GM12878 (cell line): ENCODE measurements at regions not wholly inside any gene's neighbourhood (a gene's known extent, or its start where the extent isn't known, plus 50 kb on each side); places are given as distances from the start of the nearest gene placed in this dataset.

Experiments used
- ATAC-seq: fragments of 200-7000 bp; cut with Tn5 transposase; 3 replicates; pipeline ENCODE4 v1.9.1; 2020; ENCODE audit warnings: mild to moderate bottlenecking, moderate library complexity
- BruUV-seq: library from RNA; stranded (reverse); fragments of 400-500 nt; replicated peaks from 2 replicates; lab custom pipeline; 2021; lab: Mats Ljungman, UMichigan
- CTCF ChIA-PET: fragments of 300-600 bp; sonication (Branson Sonifier 250); formaldehyde crosslinking; extraction: SDS; loops from one replicate; lab custom pipeline; 2021; ENCODE audit warnings: inconsistent platforms; lab: Yijun Ruan, JAX
- POLR2A ChIA-PET: fragments of 350-600 bp; formaldehyde crosslinking; extraction: SDS; loops from one replicate; lab custom pipeline; 2021; ENCODE audit warnings: inconsistent platforms; lab: Charles Lee
- RAD21 ChIA-PET: fragments of 300-600 bp; sonication (Branson Sonifier 250); formaldehyde crosslinking; loops from one replicate; lab custom pipeline; 2023; ENCODE audit warnings: antibody characterized with exemption; ENCODE audit not compliant: unreplicated experiment; lab: Charles Lee
- SMC1A ChIA-PET: fragments of 300-600 bp; sonication (Branson Sonifier 250); formaldehyde crosslinking; loops from one replicate; lab custom pipeline; 2023; ENCODE audit not compliant: unreplicated experiment, uncharacterized antibody; lab: Charles Lee
- DNase-seq: peaks from one replicate; pipeline ENCODE4 v3.0.0-alpha.2; 2011; ENCODE audit warnings: low read depth, low spot score
- FAIRE-seq: peaks from 3 replicates; lab custom pipeline; 2011; peaks lifted over from hg19 to GRCh38; lab: Jason Lieb, UNC
- H2AFZ ChIP-seq: 2 replicates; pipeline ENCODE4 v1.6.0; 2011; ENCODE audit warnings: low read depth, low read length, control low read depth; ENCODE audit not compliant: control insufficient read depth
- H3K27ac ChIP-seq: 2 replicates; pipeline ENCODE4 v1.5.1; 2011; ENCODE audit warnings: control low read depth; ENCODE audit not compliant: control insufficient read depth, insufficient read depth
- H3K27me3 ChIP-seq, 2 experiments: replicated peaks in 1 of 2; 2 replicates each; pipeline versions ENCODE4 v1.6.0 to v1.6.1; 2011; ENCODE audit warnings: low read length in 1 of 2; ENCODE audit not compliant: control insufficient read depth in 2 of 2, insufficient read depth in 2 of 2
- H3K36me3 ChIP-seq, 2 experiments: 2 replicates each; pipeline ENCODE4 v1.5.1; 2011; ENCODE audit warnings: low read length in 1 of 2; ENCODE audit not compliant: control insufficient read depth in 2 of 2, insufficient read depth in 2 of 2
- H3K4me1 ChIP-seq: 2 replicates; pipeline ENCODE4 v1.6.1; 2011; ENCODE audit warnings: mild to moderate bottlenecking, low read length, moderate library complexity, mixed read lengths; ENCODE audit not compliant: control insufficient read depth, insufficient read depth
- H3K4me2 ChIP-seq: 2 replicates; pipeline ENCODE4 v1.6.0; 2011; ENCODE audit warnings: control low read depth; ENCODE audit not compliant: control insufficient read depth, insufficient read depth
- H3K4me3 ChIP-seq: fragments of 200-600 bp; sonication (generic); 2 replicates; pipeline ENCODE4 v1.5.1; 2016
- H3K79me2 ChIP-seq: 2 replicates; pipeline ENCODE4 v1.6.0; 2011; ENCODE audit warnings: low read length; ENCODE audit not compliant: control insufficient read depth, insufficient read depth
- H3K9ac ChIP-seq: 2 replicates; pipeline ENCODE4 v1.8.0; 2011; ENCODE audit warnings: low read length, control low read depth, mixed read lengths; ENCODE audit not compliant: control insufficient read depth, insufficient read depth
- H3K9me3 ChIP-seq: replicated peaks from 3 replicates; pipeline ENCODE4 v1.5.1; 2011; ENCODE audit warnings: mild to moderate bottlenecking, low read length; ENCODE audit not compliant: control insufficient read depth, insufficient read depth
- H4K20me1 ChIP-seq: 2 replicates; pipeline ENCODE4 v1.6.0; 2011; ENCODE audit not compliant: control insufficient read depth, insufficient read depth
- BCL3 ChIP-seq: IDR thresholded peaks from 2 replicates; pipeline ENCODE4 v1.6.1; 2011; ENCODE audit warnings: borderline replicate concordance, low read depth, mild to moderate bottlenecking, moderate library complexity, low read length; ENCODE audit not compliant: insufficient read depth, poor library complexity, severe bottlenecking
- IRF4 ChIP-seq: IDR thresholded peaks from 2 replicates; pipeline ENCODE4 v1.6.1; 2011; ENCODE audit warnings: low read depth, low read length
- MTA3 ChIP-seq: IDR thresholded peaks from 2 replicates; pipeline ENCODE4 v1.6.1; 2012; ENCODE audit warnings: low read length, inconsistent platforms, borderline replicate concordance
- PBX3 ChIP-seq: IDR thresholded peaks from 2 replicates; pipeline ENCODE4 v1.6.1; 2011; ENCODE audit warnings: mild to moderate bottlenecking, low read depth, low read length, moderate library complexity; ENCODE audit not compliant: insufficient replicate concordance
- SIX5 ChIP-seq: IDR thresholded peaks from 2 replicates; pipeline ENCODE4 v1.6.1; 2011; ENCODE audit warnings: mild to moderate bottlenecking, low read depth, low read length, moderate library complexity; ENCODE audit not compliant: severe bottlenecking
- ZNF217 ChIP-seq: fragments of 450-650 bp; IDR thresholded peaks from 2 replicates; pipeline ENCODE4 v1.6.1; 2017; ENCODE audit warnings: antibody characterized with exemption, mild to moderate bottlenecking
- WGBS: methylation state at CpG from one replicate; pipeline ENCODE4 v1.1.6; 2016; ENCODE audit warnings: low lambda C conversion rate; ENCODE audit not compliant: insufficient replicate concordance, insufficient coverage; ENCODE audit errors: missing lambda C conversion rate; 5-methylcytosine and 5-hydroxymethylcytosine counted together
- in situ Hi-C: fragments of 300-500 bp; cut with MboI; formaldehyde crosslinking; loops from 9 replicates; pipeline ENCODE4 v1.14.3; 2018; ENCODE audit warnings: mixed read lengths
- intact Hi-C: fragments of 100-400 bp; cut with micrococcal nuclease; formaldehyde crosslinking; loops from one replicate; pipeline ENCODE4 v1.14.2; 2022; ENCODE audit not compliant: unreplicated experiment
- TF ChIP-seq, protein P1 (sequence below): IDR thresholded peaks from 2 replicates; pipeline ENCODE4 v1.6.1; 2012; ENCODE audit warnings: mild to moderate bottlenecking, low read depth, low read length
- TF ChIP-seq, protein P2 (sequence below): fragments of 450-650 bp; IDR thresholded peaks from 2 replicates; pipeline ENCODE4 v1.6.1; 2018; ENCODE audit warnings: borderline replicate concordance, mild to moderate bottlenecking; ENCODE audit not compliant: partially characterized antibody

GRCh38 chr5:145176041-145176440 is 659.1 kb downstream of the PRELID2 start:
- in situ Hi-C loops (no loop called here), intact Hi-C loops (no loop called here)
- ChIA-PET SMC1A (interaction anchor here (0.6 kb wide), 1 partner anchor 193 kb away, joined by 3 read pairs; no protein-coding TSS in a partner anchor), POLR2A (no interaction called here), RAD21 (no interaction called here), CTCF (no interaction called here)
- ATAC-seq, result no peak
- BruUV-seq, result no TSS peak
- Histone ChIP-seq H3K9ac (no peak overlapping the region), H2AFZ (no peak overlapping the region), H3K4me2 (no peak overlapping the region), H4K20me1 (no peaks in the 10 kb centered on the region), H3K27me3 (no peaks in the 10 kb centered on the region), H3K4me1 (no peaks in the 10 kb centered on the region), H3K9me3 (no peaks in the 10 kb centered on the region), H3K27ac (no peak overlapping the region), H3K36me3 (no peaks in the 10 kb centered on the region), H3K79me2 (no peaks in the 10 kb centered on the region), H3K4me3 (no peak overlapping the region)
- TF ChIP-seq IRF4, result no peak
- DNase-seq, result no peak
- 3% methylated on average over 3 of the region's 3 CpGs for WGBS
- FAIRE-seq, result no peak

DNA sequence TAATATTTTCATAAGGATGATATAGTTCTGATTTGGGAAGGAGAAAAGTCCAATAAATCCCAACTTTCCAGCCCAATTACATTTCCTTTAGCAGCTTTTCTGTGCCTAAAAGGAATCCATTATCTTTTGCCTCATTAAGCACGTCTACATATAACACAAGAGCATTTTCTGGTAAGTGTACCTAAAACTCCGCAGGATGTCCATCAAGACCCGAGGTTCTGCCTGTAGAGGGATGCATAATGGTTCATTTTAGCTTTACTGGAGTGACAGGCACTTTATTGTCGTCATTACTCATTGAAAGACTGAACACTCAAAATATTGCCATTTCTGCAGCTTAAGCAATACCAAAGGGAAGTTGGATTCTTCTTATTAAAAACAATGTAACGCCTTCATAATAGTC is 669.0 kb downstream of the PRELID2 start:
- in situ Hi-C loops (no loop called here), intact Hi-C loops (no loop called here)
- Histone ChIP-seq H3K4me1 (no peaks in the 10 kb centered on the region), H3K36me3 (no peaks in the 10 kb centered on the region), H3K4me3 (no peak overlapping the region), H4K20me1 (no peaks in the 10 kb centered on the region), H3K9ac (no peak overlapping the region), H3K27me3 (no peaks in the 10 kb centered on the region), H3K9me3 (no peaks in the 10 kb centered on the region), H2AFZ (no peak overlapping the region), H3K4me2 (no peak overlapping the region), H3K27ac (no peak overlapping the region), H3K79me2 (no peaks in the 10 kb centered on the region)
- ChIA-PET POLR2A (no interaction called here), RAD21 (no interaction called here), SMC1A (no interaction called here), CTCF (no interaction called here)
- FAIRE-seq (no peak), ATAC-seq (no peak), DNase-seq (no peak)
- no TSS peak for BruUV-seq
- WGBS, result 6% methylated on average over 5 of the region's 5 CpGs
- no peak for TF ChIP-seq SIX5
- TF ChIP-seq BCL3, result no peak
- TF ChIP-seq, protein P1, sequence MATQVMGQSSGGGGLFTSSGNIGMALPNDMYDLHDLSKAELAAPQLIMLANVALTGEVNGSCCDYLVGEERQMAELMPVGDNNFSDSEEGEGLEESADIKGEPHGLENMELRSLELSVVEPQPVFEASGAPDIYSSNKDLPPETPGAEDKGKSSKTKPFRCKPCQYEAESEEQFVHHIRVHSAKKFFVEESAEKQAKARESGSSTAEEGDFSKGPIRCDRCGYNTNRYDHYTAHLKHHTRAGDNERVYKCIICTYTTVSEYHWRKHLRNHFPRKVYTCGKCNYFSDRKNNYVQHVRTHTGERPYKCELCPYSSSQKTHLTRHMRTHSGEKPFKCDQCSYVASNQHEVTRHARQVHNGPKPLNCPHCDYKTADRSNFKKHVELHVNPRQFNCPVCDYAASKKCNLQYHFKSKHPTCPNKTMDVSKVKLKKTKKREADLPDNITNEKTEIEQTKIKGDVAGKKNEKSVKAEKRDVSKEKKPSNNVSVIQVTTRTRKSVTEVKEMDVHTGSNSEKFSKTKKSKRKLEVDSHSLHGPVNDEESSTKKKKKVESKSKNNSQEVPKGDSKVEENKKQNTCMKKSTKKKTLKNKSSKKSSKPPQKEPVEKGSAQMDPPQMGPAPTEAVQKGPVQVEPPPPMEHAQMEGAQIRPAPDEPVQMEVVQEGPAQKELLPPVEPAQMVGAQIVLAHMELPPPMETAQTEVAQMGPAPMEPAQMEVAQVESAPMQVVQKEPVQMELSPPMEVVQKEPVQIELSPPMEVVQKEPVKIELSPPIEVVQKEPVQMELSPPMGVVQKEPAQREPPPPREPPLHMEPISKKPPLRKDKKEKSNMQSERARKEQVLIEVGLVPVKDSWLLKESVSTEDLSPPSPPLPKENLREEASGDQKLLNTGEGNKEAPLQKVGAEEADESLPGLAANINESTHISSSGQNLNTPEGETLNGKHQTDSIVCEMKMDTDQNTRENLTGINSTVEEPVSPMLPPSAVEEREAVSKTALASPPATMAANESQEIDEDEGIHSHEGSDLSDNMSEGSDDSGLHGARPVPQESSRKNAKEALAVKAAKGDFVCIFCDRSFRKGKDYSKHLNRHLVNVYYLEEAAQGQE, result no peak
- no peak for TF ChIP-seq MTA3
- TF ChIP-seq, protein P2, sequence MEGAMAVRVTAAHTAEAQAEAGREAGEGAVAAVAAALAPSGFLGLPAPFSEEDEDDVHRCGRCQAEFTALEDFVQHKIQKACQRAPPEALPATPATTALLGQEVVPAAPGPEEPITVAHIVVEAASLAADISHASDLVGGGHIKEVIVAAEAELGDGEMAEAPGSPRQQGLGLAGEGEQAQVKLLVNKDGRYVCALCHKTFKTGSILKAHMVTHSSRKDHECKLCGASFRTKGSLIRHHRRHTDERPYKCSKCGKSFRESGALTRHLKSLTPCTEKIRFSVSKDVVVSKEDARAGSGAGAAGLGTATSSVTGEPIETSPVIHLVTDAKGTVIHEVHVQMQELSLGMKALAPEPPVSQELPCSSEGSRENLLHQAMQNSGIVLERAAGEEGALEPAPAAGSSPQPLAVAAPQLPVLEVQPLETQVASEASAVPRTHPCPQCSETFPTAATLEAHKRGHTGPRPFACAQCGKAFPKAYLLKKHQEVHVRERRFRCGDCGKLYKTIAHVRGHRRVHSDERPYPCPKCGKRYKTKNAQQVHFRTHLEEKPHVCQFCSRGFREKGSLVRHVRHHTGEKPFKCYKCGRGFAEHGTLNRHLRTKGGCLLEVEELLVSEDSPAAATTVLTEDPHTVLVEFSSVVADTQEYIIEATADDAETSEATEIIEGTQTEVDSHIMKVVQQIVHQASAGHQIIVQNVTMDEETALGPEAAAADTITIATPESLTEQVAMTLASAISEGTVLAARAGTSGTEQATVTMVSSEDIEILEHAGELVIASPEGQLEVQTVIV, result no peak
- TF ChIP-seq ZNF217, result no peak
- TF ChIP-seq PBX3, result no peak
